Small intestine (tissue), 7 donors: ENCODE measurements at regions not wholly inside any gene's neighbourhood (a gene's known extent, or its start where the extent isn't known, plus 50 kb on each side); places are given as distances from the start of the nearest gene placed in this dataset.

ENCODE experiments used
- DNase-seq, 2 donors: peaks; one replicate each; pipeline versions ENCODE4 v3.0.0 to v3.0.0-alpha.2; 2013
- FAIRE-seq: peaks from 2 replicates; lab custom pipeline; 2012; peaks lifted over from hg19 to GRCh38; lab: Jason Lieb, UNC
- H3K27ac ChIP-seq, 3 donors: one replicate each; pipeline ENCODE4 v1.5.1; 2013; ENCODE audit warnings: low read length in 2 of 3, mild to moderate bottlenecking in 2 of 3, control low read depth in 1 of 3, inconsistent platforms in 1 of 3, low read depth in 1 of 3, moderate library complexity in 1 of 3
- H3K27me3 ChIP-seq, 3 donors: one replicate each; pipeline ENCODE4 v1.6.1; 2013; ENCODE audit warnings: low read length in 3 of 3, inconsistent platforms in 1 of 3; ENCODE audit not compliant: control insufficient read depth in 3 of 3, insufficient read depth in 3 of 3
- H3K36me3 ChIP-seq, 3 donors: one replicate each; pipeline ENCODE4 v1.6.1; 2013; ENCODE audit warnings: low read length in 3 of 3, inconsistent platforms in 1 of 3, low read depth in 1 of 3, mild to moderate bottlenecking in 1 of 3, moderate library complexity in 1 of 3; ENCODE audit not compliant: control insufficient read depth in 3 of 3, insufficient read depth in 2 of 3
- H3K4me1 ChIP-seq, 3 donors: one replicate each; pipeline ENCODE4 v1.6.1; 2013; ENCODE audit warnings: low read length in 2 of 3, inconsistent platforms in 1 of 3, low read depth in 1 of 3, mild to moderate bottlenecking in 1 of 3, moderate library complexity in 1 of 3; ENCODE audit not compliant: control insufficient read depth in 3 of 3, insufficient read depth in 2 of 3
- H3K4me3 ChIP-seq, 3 donors: one replicate each; pipeline ENCODE4 v1.5.1; 2013; ENCODE audit warnings: low read length in 3 of 3, control low read depth in 1 of 3, inconsistent platforms in 1 of 3, low read depth in 1 of 3, mild to moderate bottlenecking in 1 of 3, moderate library complexity in 1 of 3
- H3K9me3 ChIP-seq, 2 donors: one replicate each; pipeline ENCODE4 v1.6.1; 2013; ENCODE audit warnings: low read depth in 1 of 2, low read length in 1 of 2; ENCODE audit not compliant: control insufficient read depth in 2 of 2, insufficient read depth in 1 of 2
- WGBS, 3 donors: extraction: QIAGEN DNeasy Blood & Tissue Kit; methylation state at CpG; one replicate each; pipeline ENCODE4 v1.1.7; 2013; 5-methylcytosine and 5-hydroxymethylcytosine counted together
- donor health status: healthy with polysubstance abuse.
- donor health status: control.
- donor health status: control.
- donor health status: Bipolar disorder and iron deficiency.
- donor health status: healthy.

GRCh38 chr11:111112614-111113013 is 132.9 kb upstream of the POU2AF2 start:
- WGBS, 3 donors: 14 to 39% (median 22%) methylated on average over 1 of the region's 1 CpG
- no peak for FAIRE-seq
- no peak for DNase-seq
- no peaks in the 10 kb centered on the region for H3K4me1 ChIP-seq
- no peaks in the 10 kb centered on the region for H3K27me3 ChIP-seq
- no peak overlapping the region for H3K4me3 ChIP-seq
- H3K9me3 ChIP-seq: no peaks in the 10 kb centered on the region
- no peaks in the 10 kb centered on the region for H3K36me3 ChIP-seq
- H3K27ac ChIP-seq: no peak overlapping the region

- peaks cover 0 to 6% (median 0%) of the 10 kb centered on the region in 3 donors for H3K27me3 ChIP-seq
- H3K9me3 ChIP-seq: no peaks in the 10 kb centered on the region
- DNase-seq: no peak
- H3K27ac ChIP-seq: no peak overlapping the region
- FAIRE-seq: no peak
- no peak overlapping the region for H3K4me3 ChIP-seq
- H3K36me3 ChIP-seq: no peaks in the 10 kb centered on the region
- no peaks in the 10 kb centered on the region for H3K4me1 ChIP-seq
Measured at GRCh38 chr11:111107501-111107900, 138.0 kb upstream of the POU2AF2 start.

GRCh38 chr11:111106641-111107040 is 138.9 kb upstream of the POU2AF2 start:
- DNase-seq (no peak), FAIRE-seq (no peak)
- Histone ChIP-seq H3K4me1 (no peaks in the 10 kb centered on the region), H3K36me3 (no peaks in the 10 kb centered on the region), H3K9me3 (no peaks in the 10 kb centered on the region), H3K27me3 (peaks cover 0 to 6% (median 0%) of the 10 kb centered on the region in 3 donors), H3K4me3 (no peak overlapping the region), H3K27ac (no peak overlapping the region)
- 72 to 85% (median 76%) methylated on average over 2 of the region's 2 CpGs for WGBS, 3 donors

GRCh38 chr11:111105566-111105965 is 140.0 kb upstream of the POU2AF2 start:
- H3K27me3 ChIP-seq: peaks cover 0 to 6% (median 0%) of the 10 kb centered on the region in 3 donors
- no peaks in the 10 kb centered on the region for H3K36me3 ChIP-seq
- FAIRE-seq: no peak
- H3K4me1 ChIP-seq: no peaks in the 10 kb centered on the region
- DNase-seq: no peak
- H3K9me3 ChIP-seq: no peaks in the 10 kb centered on the region
- H3K27ac ChIP-seq: no peak overlapping the region
- H3K4me3 ChIP-seq: no peak overlapping the region
- 78 to 94% (median 91%) methylated on average over 2 of the region's 2 CpGs for whole genome bisulfite sequencing, 3 donors

GRCh38 chr11:111104185-111104584 is 141.3 kb upstream of the POU2AF2 start:
- H3K27me3 ChIP-seq: peaks cover 0 to 6% (median 0%) of the 10 kb centered on the region in 3 donors
- no peak for DNase-seq
- no peak overlapping the region for H3K27ac ChIP-seq
- H3K4me1 ChIP-seq: no peaks in the 10 kb centered on the region
- no peak for FAIRE-seq
- H3K4me3 ChIP-seq: no peak overlapping the region
- no peaks in the 10 kb centered on the region for H3K9me3 ChIP-seq
- H3K36me3 ChIP-seq: no peaks in the 10 kb centered on the region

GRCh38 chr11:111101881-111102280 is 143.6 kb upstream of the POU2AF2 start:
- Histone ChIP-seq H3K27me3 (peaks cover 0 to 6% (median 0%) of the 10 kb centered on the region in 3 donors), H3K27ac (no peak overlapping the region), H3K9me3 (no peaks in the 10 kb centered on the region), H3K36me3 (no peaks in the 10 kb centered on the region), H3K4me1 (no peaks in the 10 kb centered on the region), H3K4me3 (no peak overlapping the region)
- FAIRE-seq (no peak), DNase-seq (no peak)
- WGBS, 3 donors: 59 to 75% (median 60%) methylated on average over 3 of the region's 3 CpGs

GRCh38 chr11:111099028-111099713 is 146.4 kb upstream of the POU2AF2 start:
- Histone ChIP-seq H3K27me3 (no peaks in the 10 kb centered on the region), H3K4me3 (no peak overlapping the region), H3K36me3 (no peaks in the 10 kb centered on the region), H3K9me3 (no peaks in the 10 kb centered on the region), H3K4me1 (no peaks in the 10 kb centered on the region), H3K27ac (no peak overlapping the region)
- 72 to 80% (median 77%) methylated on average over 2 of the region's 2 CpGs for WGBS, 3 donors
- DNase-seq: no peak
- FAIRE-seq: no peak

- FAIRE-seq: no peak
- Histone ChIP-seq H3K9me3 (no peaks in the 10 kb centered on the region), H3K27me3 (no peaks in the 10 kb centered on the region), H3K4me3 (no peak overlapping the region), H3K36me3 (no peaks in the 10 kb centered on the region), H3K27ac (no peak overlapping the region), H3K4me1 (no peaks in the 10 kb centered on the region)
- no peak for DNase-seq
- WGBS, 3 donors: 72 to 88% (median 87%) methylated on average over 1 of the region's 1 CpG
Measured at GRCh38 chr11:111098091-111098490, 147.4 kb upstream of the POU2AF2 start.

GRCh38 chr11:111097191-111097590 is 148.3 kb upstream of the POU2AF2 start:
- no peaks in the 10 kb centered on the region for H3K9me3 ChIP-seq
- FAIRE-seq: no peak

More at GRCh38 chr11:111097191-111097590, 148.3 kb upstream of the POU2AF2 start:
- Histone ChIP-seq H3K27me3 (no peaks in the 10 kb centered on the region), H3K27ac (no peak overlapping the region), H3K4me3 (peak overlapping the region in 1 of 3 donors; percentile 24), H3K36me3 (no peaks in the 10 kb centered on the region), H3K4me1 (no peaks in the 10 kb centered on the region)
- 42 to 55% (median 53%) methylated on average over 11 of the region's 11 CpGs for WGBS, 3 donors
- peak in 1 of 2 donors; percentile 36 for DNase-seq
